DMS153 treated with DMSO at 0.1 percent for 48 hours (cell line): ENCODE measurements at regions not wholly inside any gene's neighbourhood (a gene's known extent, or its start where the extent isn't known, plus 50 kb on each side); places are given as distances from the start of the nearest gene placed in this dataset.

Experiments used
- DNase-seq: peaks from one replicate; lab custom pipeline; 2025; ENCODE audit not compliant: unreplicated experiment; lab: John Stamatoyannopoulos, UW

DNA sequence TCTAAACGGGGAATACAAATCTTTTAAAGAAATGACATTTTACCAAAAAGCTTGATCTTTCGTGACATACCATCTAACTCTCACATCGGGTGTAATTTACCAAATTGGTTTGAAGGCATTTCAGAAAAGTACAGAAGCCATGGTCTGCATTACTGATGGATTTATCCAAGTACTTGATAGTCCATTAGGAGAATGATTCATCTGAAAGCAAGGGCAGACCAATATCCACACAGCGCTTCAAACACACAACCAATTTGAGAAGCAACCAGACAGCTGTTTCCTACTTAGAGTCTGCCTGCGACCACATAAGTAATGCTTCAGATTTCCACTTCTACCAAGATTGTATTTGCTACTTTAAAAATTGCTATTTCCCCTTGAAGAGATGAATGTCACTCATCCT, 697.6 kb upstream of the ALCAM start:
- DNase-seq, result no peak

GRCh38 chr3:104672331-104672730, 694.4 kb upstream of the ALCAM start:
- no peak for DNase-seq

DNA sequence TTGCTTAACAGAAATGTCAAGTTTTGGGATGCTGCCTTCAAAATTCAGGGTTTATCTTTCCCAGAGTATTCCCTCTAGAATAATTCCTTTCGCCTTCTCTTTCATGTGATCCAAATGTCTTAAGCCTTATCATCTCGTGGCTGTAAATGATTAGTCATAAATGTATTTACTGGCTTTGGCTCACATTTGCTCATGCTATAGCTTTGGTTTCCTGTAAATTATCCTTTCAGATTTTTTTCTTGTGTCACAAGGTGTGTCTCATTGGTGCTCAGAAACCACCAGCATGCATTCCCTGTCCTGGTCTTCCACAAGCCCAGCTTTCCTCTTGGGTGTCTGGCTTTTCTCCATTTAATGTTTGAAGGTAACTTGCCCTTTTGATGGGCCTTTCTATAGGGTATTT, 692.7 kb upstream of the ALCAM start:
- DNase-seq, result no peak

DNA sequence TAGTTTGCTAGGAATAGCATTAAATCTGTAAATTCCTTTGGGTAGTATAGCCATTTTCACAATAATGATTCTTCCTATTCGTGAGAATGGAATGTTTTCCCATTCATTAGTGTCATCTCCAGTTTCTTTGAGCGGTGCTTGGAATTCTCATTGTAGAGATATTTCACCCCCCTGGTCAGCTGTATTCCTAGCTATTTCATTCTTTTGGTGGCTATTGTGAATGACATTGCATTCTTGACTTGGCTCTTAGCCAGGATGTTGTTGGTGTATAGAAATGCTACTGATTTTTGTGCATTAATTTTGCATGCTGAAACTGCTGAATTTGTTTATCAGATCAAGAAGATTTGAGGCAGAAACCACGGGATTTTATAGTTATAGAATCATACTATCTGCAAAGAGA, 690.5 kb upstream of the ALCAM start:
- no peak for DNase-seq

DNA sequence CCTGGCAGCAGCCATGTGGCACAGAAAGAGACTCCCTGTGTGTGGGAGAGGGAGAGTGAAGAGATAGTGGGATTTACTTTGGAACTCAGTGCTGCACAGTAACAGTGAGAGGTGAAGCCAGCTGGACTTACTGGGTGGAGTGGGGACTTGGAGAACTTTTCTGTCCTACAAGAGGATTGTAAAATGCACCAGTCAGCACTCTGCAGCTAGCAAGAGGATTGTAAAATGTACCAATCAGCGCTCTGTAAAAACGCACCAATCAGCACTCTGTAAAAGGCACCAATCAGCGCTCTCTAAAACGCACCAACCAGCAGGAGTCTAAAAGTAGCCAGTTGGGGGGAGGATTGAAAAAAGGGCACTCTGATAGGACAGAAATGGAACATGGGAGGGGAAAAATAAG, 688.8 kb upstream of the ALCAM start:
- no peak for DNase-seq

GRCh38 chr3:104685492-104685891, 681.2 kb upstream of the ALCAM start:
- no peak for DNase-seq

DNA sequence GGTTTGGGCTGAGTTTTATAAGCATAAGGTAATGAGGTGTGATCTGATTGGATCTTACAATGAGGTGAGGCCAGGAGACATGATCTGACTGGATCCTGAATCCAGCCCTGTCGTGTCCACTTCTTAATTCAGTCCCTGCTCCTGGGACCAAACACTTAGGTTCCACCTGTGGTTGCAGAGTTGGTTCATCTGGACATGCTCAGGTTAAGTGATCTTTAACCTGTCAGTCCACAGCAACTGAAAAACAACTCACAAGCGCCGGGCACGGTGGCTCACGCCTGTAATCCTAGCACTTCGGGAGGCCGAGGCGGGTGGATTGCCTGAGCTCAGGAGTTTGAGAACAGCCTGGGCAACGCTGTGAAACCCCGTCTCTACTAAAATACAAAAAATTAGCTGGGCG, 679.3 kb upstream of the ALCAM start:
- no peak for DNase-seq

GRCh38 chr3:104696470-104696869, 670.2 kb upstream of the ALCAM start:
- DNase-seq, result no peak

- no peak for DNase-seq
These were observed 655.3 kb upstream of the ALCAM start for GRCh38 chr3:104711406-104711805.

GRCh38 chr3:104715972-104716371, 650.7 kb upstream of the ALCAM start:
- no peak for DNase-seq

- DNase-seq, result no peak
These were observed 648.9 kb upstream of the ALCAM start for GRCh38 chr3:104717828-104718196.

DNA sequence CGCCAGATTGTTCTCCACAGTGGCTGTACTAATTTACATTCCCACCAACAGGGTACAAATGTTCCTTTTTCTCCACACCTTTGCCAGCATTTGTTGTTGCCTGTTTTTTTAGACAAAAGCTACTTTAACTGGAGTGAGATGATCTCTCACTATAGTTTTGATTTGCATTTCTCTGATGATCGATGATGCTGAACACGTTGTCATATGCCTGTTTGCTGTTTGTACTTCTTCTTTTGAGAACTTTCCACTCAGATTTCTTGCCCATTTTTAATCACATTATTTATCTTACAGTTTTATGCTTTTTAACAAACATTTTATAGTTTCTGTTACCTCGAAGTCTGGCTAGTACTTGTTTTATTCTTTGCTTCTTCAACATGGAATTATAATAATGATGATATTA, 643.7 kb upstream of the ALCAM start:
- no peak for DNase-seq

GRCh38 chr3:104731074-104731473, 635.6 kb upstream of the ALCAM start:
- DNase-seq, result no peak

DNA sequence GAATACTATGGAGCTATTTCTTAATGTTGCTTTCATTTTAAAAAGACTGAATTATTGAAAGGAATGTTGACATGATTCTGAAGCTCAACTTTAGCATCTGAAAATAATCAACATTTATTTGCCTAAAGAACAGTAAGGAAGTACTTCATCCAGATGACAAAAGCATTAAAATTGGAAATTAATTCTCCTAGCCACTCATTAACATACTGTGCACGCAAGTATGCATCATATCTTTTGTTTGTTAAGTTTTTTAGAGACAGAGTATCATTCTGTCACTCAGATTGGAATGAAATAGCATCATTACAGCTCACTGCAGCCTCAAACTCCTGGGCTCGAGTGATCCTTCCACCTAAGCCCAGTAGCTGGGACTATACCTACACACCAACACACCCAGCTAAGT, 632.1 kb upstream of the ALCAM start:
- DNase-seq, result no peak

- no peak for DNase-seq
These were observed 631.0 kb upstream of the ALCAM start for GRCh38 chr3:104735691-104736090.

- no peak for DNase-seq
These were observed 628.4 kb upstream of the ALCAM start for GRCh38 chr3:104738271-104738670.

GRCh38 chr3:104740874-104741379, 625.8 kb upstream of the ALCAM start:
- DNase-seq, result no peak

GRCh38 chr3:104742044-104742443, 624.7 kb upstream of the ALCAM start:
- no peak for DNase-seq

DNA sequence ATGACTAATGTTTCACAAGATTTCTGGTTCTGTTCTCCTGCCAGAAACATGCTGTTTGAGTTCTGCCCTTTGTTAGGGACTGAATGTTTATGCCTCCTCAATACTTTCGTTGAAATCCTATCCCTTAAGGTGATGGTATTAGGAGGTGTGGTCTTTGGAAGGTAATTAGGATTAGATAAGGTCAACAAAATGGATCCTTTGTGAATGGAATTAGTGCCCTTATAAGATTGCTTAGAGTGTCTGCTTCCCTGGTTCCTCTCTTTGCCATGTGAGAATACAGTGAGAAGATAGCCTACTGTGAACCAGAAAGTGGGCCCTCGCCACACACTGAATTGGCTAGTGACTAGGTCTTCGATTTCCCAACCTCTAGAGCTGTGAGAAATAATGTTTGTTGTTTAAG, 621.4 kb upstream of the ALCAM start:
- no peak for DNase-seq

GRCh38 chr3:104746056-104746455, 620.7 kb upstream of the ALCAM start:
- DNase-seq, result no peak

- no peak for DNase-seq
These were observed 616.1 kb upstream of the ALCAM start for GRCh38 chr3:104750581-104750980.

DNA sequence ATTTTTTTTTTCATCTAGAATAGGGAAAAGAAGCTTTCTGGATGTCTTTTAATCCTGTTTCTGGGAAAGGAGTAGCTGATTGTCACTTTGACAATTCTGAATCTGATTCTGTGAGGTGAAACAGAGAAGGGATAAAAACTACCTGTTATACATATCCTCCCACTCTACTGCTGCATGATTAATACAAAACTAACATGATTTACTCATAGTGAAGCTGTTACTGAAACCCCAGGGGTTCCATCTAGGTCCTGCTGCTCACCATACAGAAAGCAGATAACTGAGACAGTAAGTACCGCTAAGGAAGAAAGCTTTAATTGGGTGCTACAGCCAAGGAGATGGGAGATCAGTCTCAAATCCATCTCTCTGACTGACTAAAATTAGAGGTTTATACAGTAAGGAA, 610.9 kb upstream of the ALCAM start:
- DNase-seq, result no peak

GRCh38 chr3:104763007-104763406, 603.7 kb upstream of the ALCAM start:
- DNase-seq, result no peak

- DNase-seq, result no peak
These were observed 602.2 kb upstream of the ALCAM start for GRCh38 chr3:104764496-104764895.
